NCI-H2107 treated with DMSO at 0.1 percent for 48 hours (cell line): ENCODE measurements at regions not wholly inside any gene's neighbourhood (a gene's known extent, or its start where the extent isn't known, plus 50 kb on each side); places are given as distances from the start of the nearest gene placed in this dataset.

ENCODE experiments used
- DNase-seq: peaks from one replicate; lab custom pipeline; 2025; ENCODE audit not compliant: unreplicated experiment; lab: John Stamatoyannopoulos, UW

DNA sequence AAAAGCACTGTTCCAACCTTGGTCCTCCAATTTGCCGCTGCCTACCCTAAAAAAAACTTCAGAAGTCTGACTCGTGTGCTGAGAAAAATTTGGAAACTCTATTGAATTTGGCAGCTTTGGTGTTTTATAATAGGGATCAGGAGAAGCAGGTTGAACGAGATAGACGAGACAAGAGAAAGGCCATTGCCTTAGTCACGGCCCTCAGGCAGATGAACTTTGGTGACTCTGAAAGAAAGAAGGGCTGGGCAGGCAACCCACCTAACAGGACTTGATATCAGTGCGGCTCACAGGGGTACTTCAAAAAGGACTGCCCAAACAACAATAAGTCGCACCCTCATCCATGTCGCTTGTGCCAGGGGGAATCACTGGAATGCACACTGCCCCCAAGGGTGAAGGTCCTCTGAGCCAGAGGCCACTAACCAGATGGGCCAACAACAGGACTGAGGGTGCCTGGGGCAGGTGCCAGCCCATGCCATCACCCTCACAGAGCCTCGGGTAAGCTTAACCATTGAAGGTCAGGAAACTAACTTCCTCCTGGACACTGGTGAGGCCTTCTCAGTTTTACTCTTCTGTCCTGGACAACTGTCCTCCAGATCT, 102.5 kb upstream of the SSTR1 start:
- DNase-seq, result no peak

DNA sequence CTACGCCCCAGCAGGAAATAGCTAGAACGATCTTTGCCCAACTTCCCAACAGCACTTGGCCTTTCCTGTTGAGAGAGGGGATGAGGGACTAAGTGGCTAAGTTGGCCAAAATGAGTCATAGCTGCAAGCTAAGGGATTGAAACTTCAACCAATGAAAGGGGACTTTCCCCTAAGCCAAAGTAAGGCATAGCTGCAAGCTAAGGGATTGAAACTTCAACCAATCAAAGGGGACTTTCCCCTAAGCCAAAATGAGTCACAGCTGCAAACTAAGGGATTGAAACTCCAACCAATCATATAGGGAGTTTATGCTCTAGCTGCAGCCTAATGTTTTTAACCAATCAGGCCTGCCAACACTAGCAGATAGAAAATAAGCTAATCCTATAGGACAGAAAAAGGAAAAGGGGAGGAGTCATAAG, 100.5 kb upstream of the SSTR1 start:
- DNase-seq, result no peak

DNA sequence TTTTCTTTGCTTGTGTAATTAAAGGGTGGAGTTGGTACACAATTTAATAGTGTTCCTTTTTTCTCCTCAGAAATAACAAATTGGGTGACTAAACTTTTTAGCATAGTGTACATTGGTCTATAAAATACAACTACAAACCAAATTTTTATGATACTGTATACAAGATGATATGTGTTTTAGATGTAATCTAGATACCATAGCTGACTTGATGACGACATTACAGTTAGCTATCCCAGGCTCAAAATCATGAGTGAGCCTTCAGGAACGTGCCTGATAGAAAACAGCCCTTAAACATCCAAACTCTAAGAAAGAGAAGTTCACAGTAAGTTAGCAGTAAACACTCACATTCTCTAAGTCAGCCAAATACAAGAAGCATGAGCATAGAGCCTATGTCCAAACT, 99.0 kb upstream of the SSTR1 start:
- DNase-seq, result no peak

DNA sequence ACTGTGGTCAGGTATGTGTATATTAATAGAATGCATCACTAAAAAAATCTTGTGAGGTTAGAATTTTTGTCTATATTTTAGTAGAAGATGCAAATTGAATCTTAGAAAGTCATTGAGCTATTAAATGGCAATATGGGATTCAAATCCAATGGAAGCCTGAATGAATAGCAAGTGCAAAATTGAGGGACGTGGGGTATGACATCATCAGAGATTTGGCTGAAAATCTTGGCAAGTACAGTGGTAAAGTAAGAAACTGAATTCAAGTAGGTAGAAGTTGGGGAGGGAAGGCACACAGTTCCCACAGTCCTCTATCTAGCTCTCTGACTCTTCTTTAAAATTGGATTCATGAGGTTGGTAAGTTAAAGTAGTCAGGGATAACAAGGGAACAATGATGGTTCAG, 97.4 kb upstream of the SSTR1 start:
- DNase-seq, result no peak

DNA sequence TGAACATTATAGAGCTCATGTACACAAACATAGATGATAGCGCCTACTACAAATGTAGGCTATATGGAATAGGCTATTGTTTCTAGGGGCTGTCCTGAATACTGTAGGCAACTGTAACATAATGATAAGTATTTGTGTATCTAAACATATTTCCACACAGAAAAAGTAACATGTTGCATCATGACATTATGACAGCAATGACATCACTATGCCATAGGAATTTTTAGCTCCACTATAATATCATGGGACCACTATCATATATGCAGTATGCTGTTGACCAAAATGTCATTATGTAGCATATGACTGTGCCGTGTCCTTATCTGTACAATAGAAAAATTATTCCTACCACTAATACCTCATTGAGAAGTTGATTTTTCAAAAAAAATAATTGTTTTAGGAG, 96.7 kb upstream of the SSTR1 start:
- DNase-seq, result no peak

DNA sequence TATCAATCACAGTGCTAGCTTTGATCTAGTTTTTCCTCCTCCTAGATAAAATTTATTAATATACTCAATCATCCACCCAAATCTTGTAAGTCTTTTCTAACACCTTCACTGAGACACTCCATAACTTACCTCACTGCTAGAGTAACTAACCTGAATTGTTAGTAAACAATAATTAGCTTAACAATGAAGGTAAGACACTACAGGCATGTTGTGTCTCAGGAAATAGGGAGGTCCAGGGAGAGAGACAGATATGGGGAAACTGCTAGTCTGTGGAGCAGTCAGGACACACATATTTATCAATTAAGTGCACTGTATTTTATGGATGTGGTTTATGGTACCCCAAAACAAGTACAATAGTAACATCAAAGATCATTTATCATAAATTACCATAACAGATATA, 94.2 kb upstream of the SSTR1 start:
- no peak for DNase-seq

DNA sequence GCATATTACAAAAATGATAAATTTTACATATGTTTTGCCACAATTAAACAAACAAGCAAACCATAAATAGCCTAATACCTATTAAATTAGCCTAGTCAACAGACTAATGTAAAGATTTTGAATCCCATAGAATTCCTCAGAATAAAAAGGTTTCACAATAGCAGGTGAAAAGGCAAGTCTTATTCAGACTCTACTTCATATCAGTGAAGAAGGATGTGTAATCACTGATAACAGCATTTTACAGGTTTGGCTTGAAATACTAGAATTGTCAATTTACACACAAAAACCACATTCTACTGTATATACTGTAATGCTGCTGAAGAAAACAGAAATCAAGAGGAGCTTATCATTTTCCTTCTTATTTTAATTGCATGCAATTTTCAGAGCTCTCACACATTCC, 90.8 kb upstream of the SSTR1 start:
- DNase-seq, result no peak

DNA sequence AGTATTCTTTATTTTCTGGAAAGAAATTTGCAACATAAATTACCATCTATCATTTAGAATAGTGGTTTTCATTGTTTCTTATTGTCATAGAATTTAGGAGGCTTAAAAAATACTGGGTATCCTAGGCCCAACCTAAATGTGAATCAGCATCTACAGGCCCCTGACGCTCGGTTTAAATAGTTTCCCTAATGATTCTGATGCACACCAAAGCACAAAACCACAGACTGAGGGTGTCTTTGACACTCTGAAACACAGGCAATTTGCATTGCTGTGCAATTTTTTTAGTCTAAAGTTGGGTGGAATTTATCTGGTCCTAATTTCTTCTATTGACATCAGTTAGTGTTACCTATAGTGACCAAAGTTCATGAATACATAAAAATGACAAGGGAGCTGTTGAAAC, 87.6 kb upstream of the SSTR1 start:
- DNase-seq, result no peak

DNA sequence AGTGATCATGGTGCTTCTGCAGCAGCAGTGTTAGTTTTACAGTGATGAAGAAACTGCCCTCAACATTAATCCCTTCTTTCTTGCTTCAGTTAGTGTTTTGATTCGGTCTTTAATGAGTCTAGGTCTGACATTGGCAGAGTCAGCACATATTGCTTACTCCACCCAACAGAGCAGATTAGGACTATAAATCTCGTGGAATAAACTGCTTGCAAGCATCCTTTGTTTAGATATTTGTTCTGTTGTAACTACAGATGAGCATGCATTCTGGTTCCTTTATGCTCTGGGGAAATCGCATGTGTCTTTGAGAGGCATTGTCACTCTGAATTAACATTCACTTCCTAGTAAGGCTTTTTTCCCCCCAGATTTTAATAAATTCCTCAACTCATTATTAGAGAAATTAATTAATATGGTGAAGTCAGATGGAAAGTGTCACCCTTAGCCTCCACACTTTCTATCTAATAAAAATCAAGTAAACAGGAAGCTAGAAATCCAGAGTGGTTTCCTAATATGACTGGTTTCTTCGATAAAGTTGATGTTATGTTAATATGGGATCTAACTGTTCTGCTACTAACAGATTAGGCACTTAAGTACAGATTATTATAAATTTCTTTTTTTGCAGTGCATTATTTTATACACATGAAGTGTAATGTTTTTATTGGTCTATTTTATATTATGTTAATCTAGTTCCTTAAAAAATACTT, 86.2 kb upstream of the SSTR1 start:
- no peak for DNase-seq

DNA sequence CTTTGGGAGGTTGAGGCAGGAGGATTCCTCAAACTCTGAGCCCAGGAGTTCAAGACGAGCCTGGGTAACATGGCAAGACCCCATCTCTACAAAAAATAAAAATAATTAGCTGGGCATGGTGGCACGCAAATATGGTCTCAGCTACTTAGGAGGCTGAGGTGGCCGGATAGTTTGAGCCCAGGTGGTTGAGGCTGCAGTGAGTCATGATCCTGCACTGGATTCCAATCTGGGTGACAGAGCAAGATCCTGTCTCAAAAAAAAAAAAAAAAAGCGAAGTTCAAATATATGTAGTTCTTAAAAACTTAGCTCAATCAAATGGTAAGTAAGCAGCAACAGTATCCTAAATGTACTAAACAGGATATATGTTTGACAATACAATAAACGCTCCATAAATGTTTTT, 85.5 kb upstream of the SSTR1 start:
- DNase-seq, result no peak

DNA sequence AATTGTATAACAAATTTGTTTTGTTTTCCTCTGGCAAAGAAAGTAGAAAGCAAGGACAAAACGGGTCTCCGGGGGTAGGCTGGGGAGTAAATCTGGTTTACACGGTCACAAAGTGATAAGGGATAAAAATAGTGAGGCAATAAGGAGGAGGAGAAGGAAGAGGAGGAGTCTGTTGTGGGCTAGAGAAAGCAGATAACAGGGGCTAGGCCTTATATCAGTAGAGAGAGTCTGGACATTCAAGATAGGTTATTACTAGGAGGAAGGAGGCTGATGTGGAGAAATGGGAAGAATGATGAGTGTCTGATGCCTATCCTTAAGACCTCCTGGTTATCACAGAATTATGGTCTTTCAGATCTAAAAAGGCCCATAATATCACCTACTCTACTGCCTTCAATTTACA, 83.2 kb upstream of the SSTR1 start:
- no peak for DNase-seq

DNA sequence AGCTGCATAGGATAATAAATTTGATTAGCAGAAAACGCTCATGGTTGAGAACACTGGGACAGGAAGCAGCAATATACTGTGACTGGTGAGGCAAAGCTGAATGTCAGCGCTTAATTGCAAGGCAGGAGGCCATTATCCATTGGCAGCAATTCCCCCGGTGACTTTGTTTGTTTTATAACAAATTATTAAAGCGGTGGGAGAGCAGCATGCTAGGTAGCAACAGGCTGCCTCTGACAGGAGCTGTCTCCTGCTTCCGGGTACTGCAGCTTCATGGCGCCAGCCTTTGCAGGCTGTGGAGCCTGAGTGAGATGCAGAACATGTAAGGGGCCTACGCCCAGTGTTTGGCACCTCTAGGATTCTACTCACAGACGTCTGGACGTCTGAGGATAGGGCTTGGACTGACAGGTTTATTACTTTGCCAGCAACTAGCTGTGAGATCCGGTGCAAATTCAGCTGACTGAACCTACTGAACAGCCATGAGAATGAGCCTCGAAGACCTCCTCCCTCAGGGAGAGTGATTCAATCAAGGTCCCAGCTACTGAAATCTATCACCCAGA, 82.1 kb upstream of the SSTR1 start:
- peak; percentile 10 for DNase-seq

DNA sequence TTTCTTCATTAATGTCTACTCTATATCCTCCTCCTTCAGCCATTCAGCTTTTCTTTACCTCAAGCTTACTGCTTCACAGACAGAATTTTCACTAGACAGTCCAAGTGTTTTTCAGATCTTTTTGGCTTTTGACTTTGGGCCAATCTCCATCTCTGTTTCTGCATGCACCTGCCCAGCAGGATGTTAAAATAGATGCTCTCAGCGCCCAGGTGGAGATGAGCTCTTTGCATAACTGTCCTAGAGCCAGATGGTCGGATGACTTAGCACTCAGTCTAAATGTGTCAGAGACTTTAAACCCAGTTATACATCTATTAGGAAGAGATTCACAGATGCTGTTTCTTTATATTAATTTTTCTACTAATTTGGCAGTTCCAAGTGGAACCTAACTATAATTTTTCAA, 80.3 kb upstream of the SSTR1 start:
- no peak for DNase-seq

DNA sequence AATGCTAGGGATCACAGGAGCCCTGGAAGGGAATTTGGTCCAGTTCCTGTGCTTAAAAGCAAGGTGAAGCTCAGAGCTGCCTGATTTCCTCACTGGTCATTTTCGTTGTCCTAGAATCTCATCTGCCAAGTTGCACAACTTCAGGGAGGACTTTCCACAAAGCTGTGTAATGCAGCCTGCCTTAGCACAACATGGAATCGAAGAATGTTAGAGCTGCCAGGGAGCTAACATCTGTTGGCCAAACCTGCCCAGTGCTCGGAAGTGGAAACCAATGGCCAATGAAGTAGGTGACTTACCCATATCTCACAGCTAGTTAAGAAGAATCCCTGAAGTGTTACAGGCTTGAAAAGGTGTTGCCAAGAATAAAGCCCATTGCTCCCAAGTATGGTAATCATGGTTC, 79.9 kb upstream of the SSTR1 start:
- DNase-seq, result no peak

DNA sequence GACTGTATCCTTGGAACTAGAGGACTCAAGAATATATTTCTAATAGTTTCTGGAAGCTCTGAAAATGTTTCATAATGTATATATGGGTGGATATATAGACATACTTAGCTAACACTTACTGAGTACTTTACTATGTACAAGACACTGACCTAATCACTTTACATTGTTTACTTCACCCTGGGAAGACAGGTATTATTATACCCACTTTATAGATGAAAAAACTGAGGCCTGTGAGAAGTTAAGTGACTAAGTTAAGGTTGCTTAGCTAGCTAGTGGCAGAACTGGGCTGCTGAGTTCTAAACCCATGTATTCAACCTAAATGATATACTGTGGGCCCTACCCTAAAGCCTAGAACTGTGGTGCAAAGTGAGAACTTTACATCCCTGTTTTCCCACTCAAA, 79.1 kb upstream of the SSTR1 start:
- DNase-seq, result no peak

DNA sequence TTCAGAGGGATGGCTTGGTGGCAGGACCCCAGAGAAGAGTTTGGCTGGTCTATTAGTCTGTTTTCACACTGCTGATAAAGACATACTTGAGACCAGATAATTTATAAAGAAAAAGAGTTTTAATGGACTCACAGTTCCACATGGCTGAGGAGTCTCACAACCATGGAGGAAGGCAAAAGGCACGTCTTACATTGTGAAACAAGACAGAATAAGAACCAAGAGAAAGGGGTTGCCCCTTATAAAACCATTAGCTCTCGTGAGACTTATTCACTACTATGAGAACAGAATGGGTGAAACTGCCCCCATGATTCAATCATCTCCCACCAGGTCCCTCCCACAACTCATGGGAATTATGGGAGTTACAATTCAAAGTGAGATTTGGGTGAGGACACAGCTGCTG, 78.5 kb upstream of the SSTR1 start:
- no peak for DNase-seq

DNA sequence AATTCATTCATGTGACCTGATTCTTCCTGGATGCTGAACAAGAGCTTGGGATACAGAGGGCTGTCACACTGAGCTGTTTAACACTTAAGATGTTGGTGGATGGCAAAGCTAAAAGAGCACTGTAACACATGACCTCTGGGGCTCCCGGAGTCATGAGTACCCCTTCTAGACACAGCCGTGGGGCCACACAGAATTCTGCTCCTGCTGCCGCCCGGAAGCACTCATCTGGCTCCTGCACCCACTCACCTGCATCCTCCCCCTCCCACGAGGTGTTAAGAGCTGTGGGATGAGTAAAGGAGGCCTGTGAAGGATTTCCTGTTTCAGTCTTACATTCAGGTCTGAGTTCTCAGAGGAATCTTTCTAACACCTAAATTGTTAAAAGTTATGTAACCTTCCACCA, 78.0 kb upstream of the SSTR1 start:
- no peak for DNase-seq

DNA sequence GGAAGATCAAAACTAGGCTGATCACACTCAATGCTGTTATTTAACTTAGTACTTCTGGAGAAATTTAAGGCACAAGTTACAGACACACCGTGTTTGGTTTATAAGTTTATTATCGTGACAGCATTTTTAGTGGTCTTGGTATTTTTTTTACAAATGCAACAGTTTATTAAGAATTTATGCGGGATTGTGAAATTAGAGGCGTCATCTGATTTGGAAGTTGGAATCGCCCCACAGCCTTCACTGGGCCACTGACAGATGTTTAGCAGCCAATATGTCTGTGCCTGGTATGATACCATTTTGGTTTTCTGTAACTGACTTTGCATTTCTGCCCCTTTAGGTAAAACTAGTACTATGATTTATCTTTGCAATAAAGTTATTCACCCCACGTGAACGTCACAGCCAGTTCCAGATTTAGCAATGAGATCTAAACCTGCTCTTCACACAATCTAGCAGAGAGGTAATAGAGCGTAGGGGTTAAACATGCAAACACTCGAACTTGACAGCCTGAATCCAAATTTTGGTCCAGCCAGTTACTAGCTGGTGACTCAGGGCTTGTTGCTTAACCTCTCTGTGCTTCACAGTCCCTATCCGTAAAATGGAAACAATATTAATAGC, 73.2 kb upstream of the SSTR1 start:
- no peak for DNase-seq

DNA sequence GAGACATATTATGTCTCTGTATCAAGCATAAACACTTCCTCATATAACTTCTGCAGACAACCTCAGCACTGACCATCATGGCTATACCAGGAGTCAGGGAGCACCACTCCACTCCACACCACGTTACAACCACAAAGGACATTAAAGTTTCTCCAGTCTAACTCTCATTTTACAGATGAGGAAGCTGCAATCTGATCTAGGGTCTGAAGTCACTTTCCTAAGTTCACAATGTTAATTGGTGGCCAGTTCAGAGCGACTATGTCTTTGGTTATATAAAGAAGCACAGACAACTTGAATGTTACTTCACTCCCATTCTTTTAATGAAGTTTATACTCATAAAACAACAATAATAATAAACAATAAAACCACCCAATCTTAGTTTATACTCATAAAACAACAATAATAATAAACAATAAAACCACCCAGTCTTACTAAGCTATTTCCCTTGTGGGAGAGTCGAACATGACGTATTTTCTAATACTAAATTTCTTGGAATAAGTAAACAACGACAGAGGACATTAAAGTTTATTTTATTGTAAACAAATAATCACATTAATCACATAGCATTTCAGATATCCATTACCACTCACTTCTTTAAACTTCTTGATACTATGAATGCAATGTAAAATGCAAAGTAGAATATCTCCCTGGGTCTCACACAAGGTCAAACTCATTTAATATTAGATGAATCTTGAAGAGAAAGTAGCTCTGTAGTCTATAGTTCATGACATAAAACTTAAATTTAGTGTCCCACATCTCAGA, 72.4 kb upstream of the SSTR1 start:
- DNase-seq, result no peak

DNA sequence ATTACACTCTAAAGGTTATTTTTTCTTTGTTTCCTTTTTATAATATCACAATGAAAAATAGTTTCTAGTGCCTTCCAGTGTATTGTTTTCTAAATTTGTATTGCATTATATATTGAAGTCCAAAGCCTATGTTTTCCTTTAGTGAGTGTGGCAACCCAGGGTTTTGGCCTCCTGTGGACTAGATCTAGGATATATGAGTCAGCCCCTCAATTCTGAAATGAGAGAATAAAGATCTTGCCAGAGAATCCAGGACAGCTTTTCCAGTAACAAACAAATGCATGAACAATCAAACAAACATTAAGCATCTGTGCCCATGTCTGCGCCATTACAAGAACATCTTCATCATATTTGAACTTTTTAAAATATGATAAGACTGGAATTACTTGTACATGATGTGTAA, 70.7 kb upstream of the SSTR1 start:
- DNase-seq, result no peak

DNA sequence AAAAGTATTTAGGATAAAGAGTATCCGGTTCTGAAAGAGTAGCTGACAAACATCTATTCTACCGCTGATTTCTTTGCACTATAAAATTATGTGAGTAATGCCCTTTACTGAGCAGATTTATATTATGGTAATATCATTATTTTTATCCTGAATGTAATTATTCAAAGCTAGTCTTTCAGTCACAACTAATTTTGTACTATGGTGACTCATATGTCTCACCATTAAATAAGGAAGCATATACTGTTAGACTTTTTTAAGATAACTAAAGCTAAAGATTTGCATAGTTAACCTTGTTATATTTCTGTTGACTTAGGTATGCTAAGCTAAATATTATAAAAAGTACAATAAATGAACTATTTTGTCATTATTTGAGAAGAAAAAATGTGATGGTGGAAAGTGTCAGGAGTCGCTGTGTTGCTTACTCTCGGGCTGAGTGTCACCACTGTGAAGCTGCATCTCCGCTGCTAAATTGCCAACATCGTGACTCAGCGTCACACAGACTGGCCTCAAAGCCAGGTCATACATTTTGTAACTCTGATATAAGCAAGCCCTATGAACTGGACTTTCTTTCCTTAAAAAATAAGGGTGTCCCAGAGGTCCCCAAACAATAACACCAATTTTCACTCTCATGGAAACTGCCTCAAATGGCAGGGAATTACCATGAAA, 69.1 kb upstream of the SSTR1 start:
- DNase-seq, result no peak
